ENCODE measurements at regions not wholly inside any gene's neighbourhood (a gene's known extent, or its start where the extent isn't known, plus 50 kb on each side); places are given as distances from the start of the nearest gene placed in this dataset.
A peak's percentile ranks its signal among the peaks of the same experiment; 100 is the strongest.

DNA sequence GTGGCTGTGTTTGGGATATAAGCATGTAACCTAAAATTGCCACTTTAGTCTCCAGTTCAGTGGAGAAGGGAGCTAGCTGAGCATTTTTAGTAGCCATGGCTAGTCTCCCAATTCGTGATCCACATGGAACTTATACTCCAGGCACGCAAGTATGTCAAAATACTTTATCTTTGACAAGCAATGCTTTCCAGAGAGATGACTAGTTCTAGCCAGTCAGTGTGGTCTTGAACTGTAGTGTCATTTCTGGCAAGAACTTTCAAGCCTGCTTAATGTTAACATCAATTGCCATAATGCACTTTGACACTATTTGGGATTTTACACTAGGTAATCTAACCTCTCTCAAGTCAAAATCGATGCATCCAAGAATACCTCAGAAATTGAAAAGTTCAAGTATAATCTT lies 660.0 kb downstream of the PTPRC start:
- no peaks in the 10 kb centered on the region for H3K27me3 ChIP-seq (ENCODE audit: insufficient read depth, low read length)
- no peaks in the 10 kb centered on the region for H3K79me2 ChIP-seq (ENCODE audit: insufficient read depth, low read length)
- no peak for TF ChIP-seq EZH2 (IDR thresholded peaks at IDR 0.05; ENCODE audit: insufficient read depth, low read length)
- TF ChIP-seq, protein P1, sequence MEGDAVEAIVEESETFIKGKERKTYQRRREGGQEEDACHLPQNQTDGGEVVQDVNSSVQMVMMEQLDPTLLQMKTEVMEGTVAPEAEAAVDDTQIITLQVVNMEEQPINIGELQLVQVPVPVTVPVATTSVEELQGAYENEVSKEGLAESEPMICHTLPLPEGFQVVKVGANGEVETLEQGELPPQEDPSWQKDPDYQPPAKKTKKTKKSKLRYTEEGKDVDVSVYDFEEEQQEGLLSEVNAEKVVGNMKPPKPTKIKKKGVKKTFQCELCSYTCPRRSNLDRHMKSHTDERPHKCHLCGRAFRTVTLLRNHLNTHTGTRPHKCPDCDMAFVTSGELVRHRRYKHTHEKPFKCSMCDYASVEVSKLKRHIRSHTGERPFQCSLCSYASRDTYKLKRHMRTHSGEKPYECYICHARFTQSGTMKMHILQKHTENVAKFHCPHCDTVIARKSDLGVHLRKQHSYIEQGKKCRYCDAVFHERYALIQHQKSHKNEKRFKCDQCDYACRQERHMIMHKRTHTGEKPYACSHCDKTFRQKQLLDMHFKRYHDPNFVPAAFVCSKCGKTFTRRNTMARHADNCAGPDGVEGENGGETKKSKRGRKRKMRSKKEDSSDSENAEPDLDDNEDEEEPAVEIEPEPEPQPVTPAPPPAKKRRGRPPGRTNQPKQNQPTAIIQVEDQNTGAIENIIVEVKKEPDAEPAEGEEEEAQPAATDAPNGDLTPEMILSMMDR (IDR thresholded peaks at IDR 0.05; ENCODE audit: insufficient read depth, low read depth, low read length), result no peak
- no peaks in the 10 kb centered on the region for H3K36me3 Mint-ChIP-seq (ENCODE audit: low read depth, unreplicated experiment)
- no peak for FAIRE-seq
- no peak overlapping the region for H3K27ac ChIP-seq (ENCODE audit: low read depth, low read length)
- no peak overlapping the region for H3K4me2 ChIP-seq (ENCODE audit: low read length)
- H3K36me3 ChIP-seq (ENCODE audit: insufficient read depth, low read length), result no peaks in the 10 kb centered on the region
- H3K4me1 Mint-ChIP-seq (ENCODE audit: low read depth, unreplicated experiment), result peaks cover 14% of the 10 kb centered on the region
- no peak overlapping the region for H2AFZ ChIP-seq (ENCODE audit: low read depth, low read length)
- H3K4me3 ChIP-seq (ENCODE audit: insufficient read depth, low read depth, low read length), result no peak overlapping the region
- H3K4me1 ChIP-seq (ENCODE audit: insufficient read depth, low read length), result peaks cover 11% of the 10 kb centered on the region
- H3K27me3 Mint-ChIP-seq (ENCODE audit: low read depth, unreplicated experiment), result no peaks in the 10 kb centered on the region
- DNase-seq (ENCODE audit: low read depth), result peak; percentile 71
- H3K9me3 Mint-ChIP-seq (ENCODE audit: unreplicated experiment), result no peaks in the 10 kb centered on the region
- H3K9ac ChIP-seq (ENCODE audit: low read length), result no peak overlapping the region
- H3K27ac Mint-ChIP-seq (ENCODE audit: unreplicated experiment), result no peak overlapping the region
- H3K4me3 Mint-ChIP-seq (ENCODE audit: unreplicated experiment), result no peak overlapping the region
- no peaks in the 10 kb centered on the region for H4K20me1 ChIP-seq (ENCODE audit: insufficient read depth, low read length)
- no peaks in the 10 kb centered on the region for H3K9me3 ChIP-seq (ENCODE audit: insufficient read depth, low read depth, low read length)

DNA sequence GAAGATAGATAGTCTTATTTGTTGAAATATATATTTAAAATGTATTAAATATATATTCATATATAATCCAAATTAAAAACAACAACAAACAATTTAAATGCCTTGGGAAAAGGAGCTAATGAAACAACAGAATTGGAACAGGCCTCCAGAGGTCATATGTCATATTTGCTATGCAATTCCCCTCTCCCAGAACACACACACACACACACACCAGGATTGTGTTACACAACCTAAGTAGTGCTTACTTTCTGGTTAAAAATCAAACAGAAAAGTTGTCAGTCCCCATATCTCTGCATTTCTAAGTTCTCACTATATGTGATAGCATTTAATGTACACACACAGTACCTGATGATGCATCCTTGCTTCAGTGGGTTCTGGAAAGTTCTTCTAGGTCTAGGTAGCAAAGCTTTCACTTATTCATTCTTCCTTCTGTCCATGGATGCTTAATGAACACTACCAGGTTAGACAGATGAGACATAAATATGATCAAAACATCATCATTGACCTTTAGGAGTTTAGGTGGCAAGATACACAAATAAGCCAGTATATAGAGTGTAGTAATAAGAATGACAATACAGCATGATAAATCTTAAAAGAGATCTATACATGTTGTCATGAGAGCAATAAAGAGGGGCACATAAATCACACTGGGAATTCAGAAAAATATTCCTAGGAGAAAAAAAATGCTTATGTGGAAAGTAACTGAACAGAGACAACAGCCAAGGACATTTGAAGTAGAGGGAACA lies 662.8 kb downstream of the PTPRC start:
- peaks cover 14% of the 10 kb centered on the region for H3K4me1 Mint-ChIP-seq (ENCODE audit: low read depth, unreplicated experiment)
- FAIRE-seq (no peak), DNase-seq (ENCODE audit: low read depth) (no peak)
- Histone ChIP-seq H3K9ac (ENCODE audit: low read length) (no peak overlapping the region), H3K36me3 (ENCODE audit: insufficient read depth, low read length) (no peaks in the 10 kb centered on the region), H3K9me3 (ENCODE audit: insufficient read depth, low read depth, low read length) (no peaks in the 10 kb centered on the region), H3K79me2 (ENCODE audit: insufficient read depth, low read length) (no peaks in the 10 kb centered on the region), H3K27ac (ENCODE audit: low read depth, low read length) (no peak overlapping the region), H3K4me1 (ENCODE audit: insufficient read depth, low read length) (peaks cover 11% of the 10 kb centered on the region), H2AFZ (ENCODE audit: low read depth, low read length) (no peak overlapping the region), H3K27me3 (ENCODE audit: insufficient read depth, low read length) (no peaks in the 10 kb centered on the region), H3K4me3 (ENCODE audit: insufficient read depth, low read depth, low read length) (no peak overlapping the region), H3K4me2 (ENCODE audit: low read length) (peak overlapping the region; percentile 42), H4K20me1 (ENCODE audit: insufficient read depth, low read length) (no peaks in the 10 kb centered on the region)
- TF ChIP-seq EZH2 (IDR thresholded peaks at IDR 0.05; ENCODE audit: insufficient read depth, low read length), result no peak
- TF ChIP-seq, protein P1 (IDR thresholded peaks at IDR 0.05; ENCODE audit: insufficient read depth, low read depth, low read length), result no peak
- no peak overlapping the region for H3K4me3 Mint-ChIP-seq (ENCODE audit: unreplicated experiment)
- H3K27ac Mint-ChIP-seq (ENCODE audit: unreplicated experiment), result no peak overlapping the region
- no peaks in the 10 kb centered on the region for H3K27me3 Mint-ChIP-seq (ENCODE audit: low read depth, unreplicated experiment)
- no peaks in the 10 kb centered on the region for H3K36me3 Mint-ChIP-seq (ENCODE audit: low read depth, unreplicated experiment)
- H3K9me3 Mint-ChIP-seq (ENCODE audit: unreplicated experiment), result no peaks in the 10 kb centered on the region

DNA sequence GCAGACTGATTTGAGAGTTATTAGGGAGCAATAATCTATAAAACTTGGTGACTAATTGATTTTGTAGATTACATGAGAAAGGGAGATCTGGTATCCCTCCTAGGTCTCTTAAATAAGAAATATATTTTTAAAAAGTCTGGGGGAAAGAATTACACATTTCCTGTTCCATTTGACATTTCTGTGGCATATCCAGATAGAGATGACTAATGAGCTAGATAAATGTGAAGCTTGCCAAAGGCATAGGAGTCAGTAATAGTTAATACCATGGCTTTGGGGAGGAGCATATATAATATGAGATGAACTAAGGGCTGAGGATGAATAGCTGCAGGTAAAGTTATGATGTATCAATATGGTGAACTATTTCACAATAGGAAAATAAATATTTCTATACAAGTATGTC lies 663.7 kb downstream of the PTPRC start:
- TF ChIP-seq EZH2 (IDR thresholded peaks at IDR 0.05; ENCODE audit: insufficient read depth, low read length), result no peak
- TF ChIP-seq, protein P1 (IDR thresholded peaks at IDR 0.05; ENCODE audit: insufficient read depth, low read depth, low read length), result no peak
- no peak overlapping the region for H3K9ac ChIP-seq (ENCODE audit: low read length)
- peak; percentile 71 for DNase-seq (ENCODE audit: low read depth)
- no peak overlapping the region for H2AFZ ChIP-seq (ENCODE audit: low read depth, low read length)
- H3K9me3 ChIP-seq (ENCODE audit: insufficient read depth, low read depth, low read length), result no peaks in the 10 kb centered on the region
- no peaks in the 10 kb centered on the region for H3K27me3 ChIP-seq (ENCODE audit: insufficient read depth, low read length)
- H3K27ac ChIP-seq (ENCODE audit: low read depth, low read length), result peak overlapping the region; percentile 32
- H3K9me3 Mint-ChIP-seq (ENCODE audit: unreplicated experiment), result no peaks in the 10 kb centered on the region
- FAIRE-seq, result no peak
- no peaks in the 10 kb centered on the region for H3K27me3 Mint-ChIP-seq (ENCODE audit: low read depth, unreplicated experiment)
- no peaks in the 10 kb centered on the region for H4K20me1 ChIP-seq (ENCODE audit: insufficient read depth, low read length)
- no peaks in the 10 kb centered on the region for H3K36me3 ChIP-seq (ENCODE audit: insufficient read depth, low read length)
- no peaks in the 10 kb centered on the region for H3K79me2 ChIP-seq (ENCODE audit: insufficient read depth, low read length)
- H3K27ac Mint-ChIP-seq (ENCODE audit: unreplicated experiment), result no peak overlapping the region
- no peak overlapping the region for H3K4me3 Mint-ChIP-seq (ENCODE audit: unreplicated experiment)
- H3K4me2 ChIP-seq (ENCODE audit: low read length), result peak overlapping the region; percentile 42
- no peaks in the 10 kb centered on the region for H3K36me3 Mint-ChIP-seq (ENCODE audit: low read depth, unreplicated experiment)
- peaks cover 14% of the 10 kb centered on the region for H3K4me1 Mint-ChIP-seq (ENCODE audit: low read depth, unreplicated experiment)
- H3K4me3 ChIP-seq (ENCODE audit: insufficient read depth, low read depth, low read length), result no peak overlapping the region
- H3K4me1 ChIP-seq (ENCODE audit: insufficient read depth, low read length), result peaks cover 10% of the 10 kb centered on the region

Measured in astrocyte (in vitro differentiated cells and primary cell).